Central memory CD8-positive, alpha-beta T cell (primary cell): ENCODE measurements at regions not wholly inside any gene's neighbourhood (a gene's known extent, or its start where the extent isn't known, plus 50 kb on each side); places are given as distances from the start of the nearest gene placed in this dataset.

Experiments used
- ATAC-seq: fragments of 150-1000 bp; cut with Tn5 transposase; replicated peaks from 2 replicates; pipeline ENCODE4 v1.10.0; 2022; ENCODE audit warnings: mild to moderate bottlenecking, moderate FRiP score, moderate number of reproducible peaks; ENCODE audit not compliant: poor library complexity, severe bottlenecking; ENCODE audit errors: extremely low read depth
- DNase-seq, 2 donors: peaks; one replicate each; pipeline ENCODE4 v3.0.0; 2021; ENCODE audit warnings: low spot score in 2 of 2
- H3K27ac Mint-ChIP-seq: one replicate; pipeline ENCODE4 v1.8.0; 2022; ENCODE audit warnings: low read depth, mild to moderate bottlenecking, moderate library complexity, mixed read lengths
- H3K27me3 Mint-ChIP-seq: one replicate; pipeline ENCODE4 v1.8.0; 2022; ENCODE audit warnings: mixed read lengths
- H3K36me3 Mint-ChIP-seq: one replicate; pipeline ENCODE4 v1.8.0; 2022; ENCODE audit warnings: mild to moderate bottlenecking, moderate library complexity, mixed read lengths; ENCODE audit not compliant: insufficient read depth
- H3K4me1 Mint-ChIP-seq: one replicate; pipeline ENCODE4 v1.8.0; 2022; ENCODE audit warnings: mixed read lengths
- H3K4me3 Mint-ChIP-seq: one replicate; pipeline ENCODE4 v1.8.0; 2022; ENCODE audit warnings: mild to moderate bottlenecking, moderate library complexity, mixed read lengths
- H3K9me3 Mint-ChIP-seq: one replicate; pipeline ENCODE4 v1.8.0; 2022; ENCODE audit warnings: mixed read lengths

DNA sequence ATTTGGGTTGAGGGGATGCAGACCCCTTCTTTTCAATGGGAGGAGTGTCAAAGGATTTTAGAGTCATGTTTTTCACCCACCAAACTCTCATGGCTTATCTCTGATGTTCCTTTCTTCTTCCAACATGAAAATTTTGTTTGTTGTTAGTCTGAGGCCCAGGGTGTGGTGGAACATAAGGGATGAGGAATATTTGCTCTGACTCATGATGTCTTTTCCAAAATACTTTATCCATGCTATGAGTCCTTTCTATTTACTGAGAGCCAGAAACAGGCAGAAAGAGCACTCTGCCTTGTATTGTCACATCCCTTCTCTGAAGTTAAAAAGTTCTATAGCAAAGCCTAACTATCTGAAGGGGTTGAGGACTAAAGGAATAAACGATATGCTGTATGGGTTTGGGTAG lies 61.6 kb upstream of the GYPA start:
- Mint-ChIP-seq H3K27ac (no peak overlapping the region), H3K27me3 (no peaks in the 10 kb centered on the region), H3K4me1 (no peaks in the 10 kb centered on the region), H3K4me3 (no peak overlapping the region), H3K9me3 (no peaks in the 10 kb centered on the region), H3K36me3 (no peaks in the 10 kb centered on the region)
- ATAC-seq (no peak), DNase-seq (no peak)

DNA sequence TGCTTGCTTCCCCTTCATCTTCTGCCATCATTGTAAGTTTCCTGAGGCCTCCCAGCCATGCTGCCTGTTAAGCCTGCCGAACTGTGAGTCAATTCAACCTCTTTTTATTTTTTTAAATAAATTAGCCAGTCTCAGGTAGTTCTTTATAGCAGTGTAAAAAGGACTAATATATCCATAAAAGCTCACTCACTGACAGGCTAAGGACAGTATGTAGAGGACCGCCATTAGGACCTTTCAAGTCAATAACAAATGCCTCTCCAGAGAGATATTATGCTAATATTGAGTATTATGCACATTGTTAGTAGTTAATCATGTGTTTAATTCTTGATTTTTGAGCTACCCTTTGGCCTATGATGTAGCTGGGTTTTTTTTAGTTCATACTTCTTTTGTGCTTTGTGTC lies 62.6 kb upstream of the GYPA start:
- H3K9me3 Mint-ChIP-seq: no peaks in the 10 kb centered on the region

GRCh38 chr4:144204431-144204830 lies 63.9 kb upstream of the GYPA start:
- Mint-ChIP-seq H3K4me3 (no peak overlapping the region), H3K27me3 (no peaks in the 10 kb centered on the region), H3K27ac (no peak overlapping the region), H3K4me1 (no peaks in the 10 kb centered on the region), H3K36me3 (no peaks in the 10 kb centered on the region), H3K9me3 (no peaks in the 10 kb centered on the region)
- ATAC-seq: no peak
- no peak for DNase-seq

More for the DNA sequence above, 62.6 kb upstream of the GYPA start:
- DNase-seq: no peak
- no peak for ATAC-seq
- Mint-ChIP-seq H3K4me1 (no peaks in the 10 kb centered on the region), H3K4me3 (no peak overlapping the region), H3K27me3 (no peaks in the 10 kb centered on the region), H3K27ac (no peak overlapping the region), H3K36me3 (no peaks in the 10 kb centered on the region)

DNA sequence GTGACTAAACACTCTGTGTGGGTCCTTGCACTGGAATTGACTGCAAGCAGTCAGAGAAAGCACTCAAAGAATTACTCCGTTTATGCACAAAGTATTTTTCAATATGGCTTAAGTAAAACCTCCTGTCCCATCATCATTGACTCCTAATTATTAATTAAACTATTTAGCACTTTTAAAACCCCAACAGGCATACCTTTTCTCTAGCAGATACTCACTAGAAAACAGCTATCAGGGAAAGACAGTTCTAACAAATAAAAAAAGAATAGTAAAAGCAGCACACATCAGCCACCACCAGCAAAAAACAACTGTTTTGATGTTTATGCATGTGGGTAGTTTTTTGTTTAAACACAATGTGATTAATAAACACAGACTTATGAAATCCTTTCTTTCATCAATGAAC lies 66.2 kb upstream of the GYPA start:
- no peak for ATAC-seq
- H3K27ac Mint-ChIP-seq: no peak overlapping the region
- H3K27me3 Mint-ChIP-seq: no peaks in the 10 kb centered on the region

GRCh38 chr4:144208074-144208473 lies 67.6 kb upstream of the GYPA start:
- ATAC-seq: no peak
- Mint-ChIP-seq H3K4me1 (no peaks in the 10 kb centered on the region), H3K27ac (no peak overlapping the region), H3K4me3 (no peak overlapping the region), H3K27me3 (no peaks in the 10 kb centered on the region), H3K36me3 (no peaks in the 10 kb centered on the region), H3K9me3 (no peaks in the 10 kb centered on the region)
- no peak for DNase-seq

More for the DNA sequence above, 66.2 kb upstream of the GYPA start:
- no peaks in the 10 kb centered on the region for H3K4me1 Mint-ChIP-seq
- DNase-seq: no peak
- no peaks in the 10 kb centered on the region for H3K36me3 Mint-ChIP-seq
- no peak overlapping the region for H3K4me3 Mint-ChIP-seq
- H3K9me3 Mint-ChIP-seq: no peaks in the 10 kb centered on the region

GRCh38 chr4:144209491-144209890 lies 69.0 kb upstream of the GYPA start:
- DNase-seq (no peak), ATAC-seq (no peak)
- Mint-ChIP-seq H3K9me3 (no peaks in the 10 kb centered on the region), H3K36me3 (no peaks in the 10 kb centered on the region), H3K27ac (no peak overlapping the region), H3K27me3 (no peaks in the 10 kb centered on the region), H3K4me1 (no peaks in the 10 kb centered on the region), H3K4me3 (no peak overlapping the region)

DNA sequence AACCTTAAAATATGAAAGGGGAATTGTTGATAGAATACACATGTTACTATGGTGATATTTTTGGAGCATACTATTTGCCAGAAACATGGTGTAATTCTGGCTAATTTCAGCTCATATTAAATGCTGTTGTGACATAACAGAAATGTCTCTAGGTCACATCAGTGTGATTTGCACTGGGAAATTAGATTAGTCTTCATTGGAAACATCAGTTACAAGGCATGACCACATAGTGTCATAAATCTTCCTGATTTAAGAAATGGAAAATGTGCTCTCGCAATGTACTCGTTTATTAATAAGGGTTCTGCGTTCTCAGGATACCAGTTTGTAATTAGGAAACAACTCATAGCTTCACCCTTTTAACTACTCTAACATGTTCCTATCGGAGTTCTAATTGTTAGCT lies 72.9 kb upstream of the GYPA start:
- DNase-seq (no peak), ATAC-seq (no peak)
- peaks cover 13% of the 10 kb centered on the region for H3K27me3 Mint-ChIP-seq
- H3K9me3 Mint-ChIP-seq: no peaks in the 10 kb centered on the region
- no peak overlapping the region for H3K4me3 Mint-ChIP-seq
- no peaks in the 10 kb centered on the region for H3K36me3 Mint-ChIP-seq
- H3K27ac Mint-ChIP-seq: no peak overlapping the region
- H3K4me1 Mint-ChIP-seq: no peaks in the 10 kb centered on the region

GRCh38 chr4:144223149-144223548 lies 82.6 kb upstream of the GYPA start:
- no peak for DNase-seq
- Mint-ChIP-seq H3K4me3 (no peak overlapping the region), H3K27ac (no peak overlapping the region)

DNA sequence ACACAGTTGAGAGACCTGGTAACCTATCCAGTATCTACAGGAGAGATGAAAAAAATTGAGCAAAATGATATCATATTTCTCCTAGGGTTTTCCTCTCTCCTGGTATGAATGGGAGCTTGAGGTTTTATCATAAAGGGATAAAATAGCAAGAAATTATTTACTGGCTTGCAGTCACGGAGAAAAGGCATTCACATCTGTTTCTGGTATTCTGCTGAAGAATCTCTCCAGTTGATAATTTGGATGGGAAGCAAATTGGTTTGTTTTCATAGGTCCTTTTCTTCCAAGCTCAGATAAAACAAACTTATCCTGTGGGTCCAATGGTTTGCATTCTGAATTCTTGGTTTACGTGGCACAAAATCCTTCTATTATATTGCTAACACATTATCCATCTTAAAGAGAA lies 83.1 kb upstream of the GYPA start:
- no peak for ATAC-seq
- H3K4me1 Mint-ChIP-seq: no peaks in the 10 kb centered on the region
- H3K4me3 Mint-ChIP-seq: no peak overlapping the region
- no peak overlapping the region for H3K27ac Mint-ChIP-seq
- no peaks in the 10 kb centered on the region for H3K36me3 Mint-ChIP-seq
- DNase-seq: no peak
- H3K9me3 Mint-ChIP-seq: no peaks in the 10 kb centered on the region
- H3K27me3 Mint-ChIP-seq: peaks cover 6% of the 10 kb centered on the region

More at GRCh38 chr4:144223149-144223548, 82.6 kb upstream of the GYPA start:
- Mint-ChIP-seq H3K9me3 (no peaks in the 10 kb centered on the region), H3K36me3 (no peaks in the 10 kb centered on the region), H3K4me1 (no peaks in the 10 kb centered on the region), H3K27me3 (peaks cover 9% of the 10 kb centered on the region)
- ATAC-seq: no peak

DNA sequence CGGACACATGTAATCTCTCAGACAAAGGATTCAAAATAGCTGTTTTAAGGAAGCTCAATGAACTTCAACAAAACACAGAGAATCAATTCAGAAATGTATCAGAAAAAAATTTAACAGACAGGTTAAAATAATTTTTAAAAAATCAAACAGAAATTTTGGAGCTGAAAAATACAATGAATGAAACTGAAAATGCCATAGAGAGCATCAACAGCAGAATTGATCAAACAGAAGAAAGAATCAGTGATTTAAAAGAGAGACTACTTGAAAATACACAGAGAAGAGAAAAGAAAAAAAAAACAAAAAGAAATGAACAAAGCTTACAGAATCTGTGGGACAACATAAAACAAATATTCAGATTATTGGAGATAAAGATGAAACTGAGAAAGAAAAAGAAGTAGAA lies 118.8 kb upstream of the GYPA start:
- Mint-ChIP-seq H3K27ac (no peak overlapping the region), H3K9me3 (peaks cover 20% of the 10 kb centered on the region), H3K27me3 (no peaks in the 10 kb centered on the region), H3K4me3 (no peak overlapping the region), H3K36me3 (no peaks in the 10 kb centered on the region), H3K4me1 (no peaks in the 10 kb centered on the region)
- no peak for ATAC-seq
- no peak for DNase-seq

GRCh38 chr4:144267084-144267483 lies 126.6 kb upstream of the GYPA start:
- no peaks in the 10 kb centered on the region for H3K9me3 Mint-ChIP-seq
- H3K4me3 Mint-ChIP-seq: no peak overlapping the region
- H3K36me3 Mint-ChIP-seq: no peaks in the 10 kb centered on the region
- DNase-seq: no peak
- ATAC-seq: no peak
- no peaks in the 10 kb centered on the region for H3K27me3 Mint-ChIP-seq
- H3K27ac Mint-ChIP-seq: no peak overlapping the region
- H3K4me1 Mint-ChIP-seq: no peaks in the 10 kb centered on the region

DNA sequence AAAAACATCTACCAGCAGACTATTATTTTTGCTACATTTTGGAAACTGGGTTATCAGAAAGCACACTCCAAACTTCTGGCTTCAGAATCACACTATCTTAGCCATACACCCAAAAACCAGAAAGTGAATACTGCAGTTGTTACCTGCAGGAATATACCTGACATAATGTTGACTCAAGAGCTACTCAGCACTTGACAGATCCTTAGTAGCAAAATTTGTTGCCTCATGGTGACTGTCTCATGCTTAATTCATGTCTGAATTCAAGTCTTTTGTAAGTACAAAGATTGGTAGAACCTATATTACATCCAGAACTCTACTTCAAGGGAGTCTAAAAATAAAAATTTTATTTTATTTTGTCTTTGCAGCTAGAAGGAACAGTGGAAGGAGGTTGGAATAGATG lies 140.2 kb upstream of the GYPA start:
- no peak overlapping the region for H3K27ac Mint-ChIP-seq
- ATAC-seq (no peak), DNase-seq (no peak)
- no peaks in the 10 kb centered on the region for H3K4me1 Mint-ChIP-seq
- H3K9me3 Mint-ChIP-seq: peaks cover 5% of the 10 kb centered on the region
- H3K4me3 Mint-ChIP-seq: no peak overlapping the region
- H3K36me3 Mint-ChIP-seq: no peaks in the 10 kb centered on the region
- H3K27me3 Mint-ChIP-seq: no peaks in the 10 kb centered on the region

- no peaks in the 10 kb centered on the region for H3K36me3 Mint-ChIP-seq
- H3K27ac Mint-ChIP-seq: no peak overlapping the region
- DNase-seq (no peak), ATAC-seq (no peak)
- H3K4me1 Mint-ChIP-seq: no peaks in the 10 kb centered on the region
- peaks cover 5% of the 10 kb centered on the region for H3K9me3 Mint-ChIP-seq
- no peaks in the 10 kb centered on the region for H3K27me3 Mint-ChIP-seq
- H3K4me3 Mint-ChIP-seq: no peak overlapping the region
Observed at GRCh38 chr4:144283526-144283925, 143.0 kb upstream of the GYPA start.

- Mint-ChIP-seq H3K4me1 (no peaks in the 10 kb centered on the region), H3K36me3 (no peaks in the 10 kb centered on the region), H3K9me3 (peaks cover 5% of the 10 kb centered on the region), H3K27me3 (no peaks in the 10 kb centered on the region), H3K27ac (no peak overlapping the region), H3K4me3 (no peak overlapping the region)
- DNase-seq (no peak), ATAC-seq (no peak)
Observed at GRCh38 chr4:144284026-144284425, 143.5 kb upstream of the GYPA start.
